Limb (tissue), 2 donors: ENCODE measurements at regions not wholly inside any gene's neighbourhood (a gene's known extent, or its start where the extent isn't known, plus 50 kb on each side); places are given as distances from the start of the nearest gene placed in this dataset.

Source experiments
- DNase-seq, 2 donors: peaks; one replicate each; pipeline ENCODE4 v3.0.0-alpha.2; 2016; ENCODE audit errors: extremely low spot score in 2 of 2

DNA sequence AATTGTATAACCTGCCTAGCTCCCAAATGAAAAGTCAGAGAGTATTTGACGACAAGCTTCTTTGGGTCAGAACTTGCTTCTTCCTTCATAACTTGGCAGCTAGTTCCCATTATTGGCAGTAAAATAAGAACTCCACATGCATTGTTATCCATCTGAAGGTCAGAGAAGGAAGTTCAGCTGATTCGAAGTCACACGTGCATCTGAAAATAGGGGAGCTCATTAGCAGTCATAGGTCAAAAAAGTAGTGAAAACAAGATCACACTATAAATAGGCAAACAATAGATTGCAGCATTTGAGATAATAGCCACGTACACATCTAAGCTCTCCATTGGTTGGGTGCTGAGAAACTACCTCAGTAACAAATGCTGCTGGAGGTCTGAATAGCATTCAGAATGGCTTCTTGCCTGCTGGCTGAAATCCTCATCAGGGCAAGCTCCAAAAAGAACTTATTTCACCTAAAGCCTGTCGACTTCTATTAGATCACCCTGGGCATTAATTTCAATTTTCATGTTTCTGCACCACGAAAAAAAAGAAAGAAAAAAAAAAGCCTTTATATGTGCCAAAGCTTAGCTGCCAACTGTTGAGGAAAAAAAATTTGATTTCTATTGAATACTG, 1492.9 kb upstream of the CELF4 start:
- no peak for DNase-seq

GRCh38 chr18:39057423-39058064, 1491.9 kb upstream of the CELF4 start:
- DNase-seq = no peak

- DNase-seq = peak in 1 of 2 donors; percentile 7
Measured at GRCh38 chr18:39053571-39053970, 1488.0 kb upstream of the CELF4 start.

- no peak for DNase-seq
Measured at GRCh38 chr18:39051013-39051412, 1485.4 kb upstream of the CELF4 start.

GRCh38 chr18:39039813-39040212, 1474.2 kb upstream of the CELF4 start:
- DNase-seq = no peak

DNA sequence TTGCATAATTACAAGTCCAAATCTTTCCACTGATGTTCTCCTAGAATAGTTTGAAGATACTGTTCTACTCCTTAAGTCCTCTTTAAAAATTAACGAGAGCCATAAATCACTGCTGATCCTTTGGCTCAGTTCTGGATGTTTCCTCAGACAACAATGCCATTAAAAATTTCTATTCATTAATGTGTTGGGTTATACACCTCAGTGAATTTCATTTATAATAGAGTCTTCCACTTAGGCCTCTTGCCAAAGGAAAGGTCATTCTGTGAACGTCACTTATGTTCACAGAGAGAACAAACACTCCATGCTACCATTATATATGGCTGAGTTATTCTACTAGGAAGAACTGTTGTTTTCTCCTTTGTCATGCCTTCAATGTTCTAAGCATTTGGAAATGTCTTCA, 1472.3 kb upstream of the CELF4 start:
- no peak for DNase-seq

GRCh38 chr18:39033312-39033711, 1467.7 kb upstream of the CELF4 start:
- no peak for DNase-seq

DNA sequence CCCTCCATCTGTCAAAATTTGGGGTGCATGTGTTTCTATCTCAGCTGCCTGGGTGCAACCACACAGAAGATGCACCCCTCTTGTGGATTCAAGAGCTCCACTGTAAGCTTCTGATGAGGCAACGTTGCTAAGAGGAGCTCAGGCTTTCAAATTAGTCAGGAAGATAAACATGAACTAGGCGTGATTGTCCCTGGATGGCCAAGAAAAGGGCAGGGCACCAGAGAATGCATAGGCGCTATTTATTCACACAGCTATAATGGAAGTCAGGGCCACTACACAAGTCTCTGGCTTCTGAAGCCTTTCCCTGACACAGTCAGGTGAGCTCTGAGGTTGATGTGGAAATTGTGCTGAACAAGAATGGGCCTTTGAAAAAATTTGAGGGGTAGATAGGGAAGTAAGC, 1466.0 kb upstream of the CELF4 start:
- DNase-seq = no peak

DNA sequence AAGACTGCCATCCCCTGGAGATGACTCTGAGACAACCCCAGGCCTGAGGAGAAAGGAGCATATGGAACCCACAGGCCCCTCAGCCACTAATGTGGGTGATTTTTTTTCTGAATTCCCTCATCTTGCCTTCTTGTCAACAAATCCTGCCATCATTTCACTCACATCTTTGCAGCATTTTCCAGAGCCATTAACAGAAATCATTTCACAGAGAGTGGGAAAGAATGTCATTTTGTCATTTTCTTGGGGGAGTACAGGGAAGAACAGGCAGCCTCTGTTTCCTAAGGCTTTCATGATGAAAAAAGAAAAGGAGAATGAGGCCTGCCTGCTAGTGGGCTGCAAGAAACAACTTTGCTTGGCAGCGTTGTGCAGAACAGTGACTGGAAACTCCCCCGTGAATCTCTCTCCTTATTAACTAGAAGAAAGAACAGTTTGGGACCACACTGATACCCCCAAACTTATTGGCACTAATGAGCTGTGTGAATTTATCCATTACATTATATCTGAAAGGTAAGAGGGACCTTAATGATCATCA, 1464.6 kb upstream of the CELF4 start:
- DNase-seq = no peak

DNA sequence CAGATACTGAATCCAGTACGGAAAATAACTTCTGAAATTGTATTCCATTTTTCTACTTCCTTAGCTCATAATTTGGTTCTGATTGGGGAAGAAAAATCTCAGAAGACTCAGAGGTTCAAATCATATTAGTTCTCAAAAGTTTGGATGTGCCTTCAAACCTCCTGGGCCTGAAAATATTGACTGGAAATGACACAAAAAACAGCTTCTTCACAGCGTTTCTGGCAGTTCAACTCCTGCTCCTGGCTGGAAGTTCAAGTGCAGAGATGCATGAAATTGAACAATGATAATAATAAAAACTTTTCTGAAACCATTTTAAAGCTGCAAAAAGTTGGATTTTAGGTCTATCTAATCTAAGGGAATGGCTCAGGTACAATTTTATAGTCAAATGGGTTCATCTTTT, 1459.9 kb upstream of the CELF4 start:
- DNase-seq = no peak

GRCh38 chr18:39019989-39020388, 1454.4 kb upstream of the CELF4 start:
- DNase-seq = no peak

DNA sequence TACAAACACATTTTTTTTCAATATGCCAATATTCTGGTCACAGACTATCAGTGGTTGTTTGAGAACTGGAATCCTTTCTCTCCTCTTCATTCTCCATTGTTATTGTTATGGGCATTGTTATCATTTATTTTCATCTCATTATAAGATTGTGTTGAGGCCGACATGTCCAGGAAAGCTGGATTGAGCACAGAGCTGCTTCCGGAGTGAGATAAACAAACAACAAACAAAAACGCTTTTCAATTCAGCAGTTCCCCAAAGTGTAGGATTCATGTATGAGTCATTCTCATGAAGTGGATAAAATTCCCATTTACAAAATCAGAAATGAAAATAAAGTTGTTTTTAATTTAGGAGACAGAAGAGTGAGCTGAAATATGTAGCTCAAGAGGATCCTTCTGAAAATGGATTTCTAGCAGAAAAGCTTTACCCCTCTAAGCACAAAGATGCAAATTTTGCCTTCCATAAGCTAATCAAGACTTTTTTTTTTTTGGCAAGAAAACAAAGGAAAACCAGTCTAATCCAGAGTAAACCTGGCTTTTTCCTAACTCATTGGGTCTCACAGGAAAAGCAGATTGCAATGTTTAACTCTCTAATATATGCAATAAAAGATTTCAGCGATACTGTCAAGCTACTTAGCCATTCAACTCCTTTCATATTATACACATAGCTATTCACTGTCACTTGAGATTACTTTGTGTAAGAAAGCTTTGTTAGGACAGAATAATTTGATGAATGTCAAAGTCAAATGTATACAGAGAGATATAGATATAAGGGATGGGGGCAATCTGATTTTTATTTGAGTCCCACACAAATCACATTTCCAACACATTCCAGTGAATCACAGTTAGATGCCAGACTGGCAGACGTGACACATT, 1441.7 kb upstream of the CELF4 start:
- DNase-seq = no peak

DNA sequence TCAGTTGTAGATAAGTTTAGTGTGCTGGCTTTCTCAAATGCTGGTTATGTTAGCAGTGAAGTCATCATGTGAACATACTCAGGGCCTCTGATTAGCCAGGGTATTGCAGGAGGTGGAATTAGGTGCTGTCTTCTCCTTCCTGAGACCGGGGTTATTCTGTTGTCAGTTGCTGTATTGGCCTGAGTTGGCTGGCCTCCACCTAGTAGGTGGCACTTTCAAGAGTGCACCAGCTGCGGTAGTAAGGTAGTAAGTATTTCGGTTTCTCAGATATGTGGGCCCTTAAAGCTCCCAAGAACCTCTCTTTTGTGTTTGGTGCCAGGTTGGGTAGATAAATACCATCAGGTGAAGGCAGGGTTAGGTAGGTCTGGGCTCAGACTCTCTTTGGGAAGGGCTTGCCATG, 1430.5 kb upstream of the CELF4 start:
- DNase-seq = no peak

DNA sequence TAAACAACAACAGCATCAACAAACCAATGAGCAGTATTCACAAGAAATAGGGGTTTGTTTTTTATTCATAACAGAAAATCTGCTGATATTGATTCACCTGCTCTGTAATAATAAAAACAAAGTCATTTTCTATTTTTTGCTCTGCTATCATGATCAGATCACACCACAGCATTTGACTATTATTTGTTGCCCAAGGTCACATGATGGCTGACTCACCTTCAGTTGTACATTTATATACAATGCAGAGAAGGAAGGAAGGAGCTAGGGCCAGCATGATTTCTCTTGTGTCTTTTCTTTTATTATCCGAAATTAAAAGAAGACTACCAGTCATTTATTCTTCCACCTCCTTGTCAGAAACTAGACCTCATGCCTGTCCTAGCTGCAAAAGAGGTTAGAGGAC, 1427.7 kb upstream of the CELF4 start:
- no peak for DNase-seq

GRCh38 chr18:38984968-38985367, 1419.4 kb upstream of the CELF4 start:
- DNase-seq = no peak

DNA sequence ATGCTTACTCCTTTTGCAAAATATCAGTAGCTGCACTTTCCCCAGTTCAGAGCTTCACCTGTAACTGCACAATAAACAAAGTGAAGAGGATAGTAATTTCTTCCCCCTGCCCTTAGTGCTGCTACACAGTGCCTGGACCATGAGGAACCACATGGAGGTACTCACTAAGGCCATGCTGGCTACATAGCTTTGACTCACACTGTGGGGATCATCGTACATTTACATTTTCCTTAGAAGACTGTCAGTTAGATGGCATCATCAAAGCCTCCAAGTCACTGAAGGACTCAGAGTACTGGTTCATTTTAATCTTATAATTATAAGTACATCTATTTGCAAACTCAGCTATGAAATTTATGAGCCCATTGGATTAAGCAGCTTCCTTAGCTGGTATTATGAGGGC, 1416.5 kb upstream of the CELF4 start:
- no peak for DNase-seq

DNA sequence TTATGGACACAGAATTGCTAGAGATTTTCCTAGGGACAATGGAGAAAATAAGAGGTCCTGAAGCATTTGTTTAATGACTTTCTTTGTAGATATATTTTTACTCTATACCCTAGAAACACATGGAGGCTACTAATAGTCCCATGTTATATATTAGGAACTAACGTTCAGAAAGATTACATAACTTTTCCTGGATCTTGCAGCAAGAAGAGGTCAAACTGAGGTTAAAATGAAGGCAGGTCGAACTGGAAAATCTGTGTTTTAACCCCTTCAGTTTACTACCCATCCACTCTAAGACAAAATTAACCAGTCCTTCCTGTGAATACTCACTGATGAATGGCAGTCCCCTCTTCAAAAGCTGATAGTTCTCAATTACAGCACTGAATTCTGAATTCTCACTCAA, 1415.8 kb upstream of the CELF4 start:
- DNase-seq = peak in 1 of 2 donors; percentile 7

GRCh38 chr18:38980420-38980819, 1414.8 kb upstream of the CELF4 start:
- no peak for DNase-seq

GRCh38 chr18:38972571-38972970, 1407.0 kb upstream of the CELF4 start:
- no peak for DNase-seq

DNA sequence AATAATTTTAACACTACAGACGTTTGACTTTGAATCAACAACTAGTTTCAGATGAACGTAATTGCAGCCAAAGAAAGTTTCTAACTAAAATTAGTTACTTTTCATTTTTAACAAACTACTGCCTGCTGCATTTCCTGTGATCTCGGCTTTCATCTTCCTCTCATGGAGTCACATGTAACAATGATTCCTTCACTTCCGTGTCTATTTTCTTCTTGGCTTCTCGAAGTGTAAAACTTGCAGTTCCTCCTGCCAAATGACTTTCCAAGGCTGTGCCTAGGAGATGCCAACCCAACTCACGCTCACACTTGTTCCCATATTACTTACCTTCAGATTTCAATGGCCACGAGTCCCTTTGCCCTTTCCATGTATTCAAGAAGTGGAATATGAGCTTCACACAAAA, 1406.3 kb upstream of the CELF4 start:
- DNase-seq = no peak

GRCh38 chr18:38966841-38967240, 1401.2 kb upstream of the CELF4 start:
- no peak for DNase-seq

DNA sequence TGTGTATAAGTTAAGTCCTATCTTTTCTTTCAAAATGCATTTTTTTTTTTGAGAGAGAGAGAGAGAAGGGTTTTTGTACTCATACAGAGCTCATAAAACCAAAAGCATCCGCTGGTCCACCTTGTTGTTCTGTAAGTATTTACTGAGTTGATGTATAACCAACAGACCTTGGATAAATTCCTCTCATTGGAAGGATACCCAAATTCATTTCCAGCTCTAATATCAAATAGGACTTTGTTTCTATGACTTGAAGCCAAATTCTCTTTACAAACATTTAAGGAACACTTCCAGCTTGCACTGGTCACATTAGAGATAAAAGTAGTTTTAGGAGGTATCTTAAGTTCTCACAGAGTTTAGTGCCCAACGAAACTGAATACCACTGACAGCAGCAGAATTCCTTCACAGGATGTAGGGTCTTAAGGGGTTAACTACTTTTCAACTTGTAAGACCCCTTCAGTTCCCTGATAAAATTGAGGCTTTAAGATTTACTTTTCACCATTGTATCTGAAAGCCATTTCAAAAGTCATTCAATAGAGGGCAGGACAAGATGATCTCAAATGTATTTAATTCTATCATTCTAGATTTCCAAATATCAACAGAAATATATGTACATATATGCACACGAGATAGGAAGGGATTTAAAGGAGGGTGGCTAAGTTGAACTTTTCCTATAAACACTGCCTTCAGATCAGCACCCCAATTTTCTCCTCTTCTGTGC, 1398.5 kb upstream of the CELF4 start:
- DNase-seq = no peak
